Neural cell (in vitro differentiated cells): ENCODE measurements at regions not wholly inside any gene's neighbourhood (a gene's known extent, or its start where the extent isn't known, plus 50 kb on each side); places are given as distances from the start of the nearest gene placed in this dataset.

Experiments used
- EP300 ChIP-seq: fragments of 450-650 bp; conservative IDR thresholded peaks from 2 replicates; pipeline ENCODE4 v1.6.1; 2014; ENCODE audit warnings: antibody characterized with exemption, mild to moderate bottlenecking, moderate library complexity; ENCODE audit not compliant: poor library complexity, severe bottlenecking
- EZH2 ChIP-seq: fragments of 200-600, 300-800 bp; shearing (Covaris generic), sonication (generic); IDR thresholded peaks from 2 replicates; pipeline ENCODE4 v1.6.1; 2014; ENCODE audit warnings: antibody characterized with exemption, low read length, borderline replicate concordance, mild to moderate bottlenecking; ENCODE audit not compliant: insufficient read depth, poor library complexity, severe bottlenecking
- POLR2AphosphoS5 ChIP-seq: IDR thresholded peaks from 2 replicates; pipeline ENCODE4 v1.6.1; 2012
- RAD21 ChIP-seq: fragments of 450-650 bp; conservative IDR thresholded peaks from 2 replicates; pipeline ENCODE4 v1.6.1; 2014; ENCODE audit warnings: antibody characterized with exemption, mild to moderate bottlenecking, moderate library complexity
- TAF1 ChIP-seq: IDR thresholded peaks from 2 replicates; pipeline ENCODE4 v1.6.1; 2012; ENCODE audit warnings: low read depth
- TF ChIP-seq, protein P1 (sequence below): fragments of 450-650 bp; IDR thresholded peaks from 2 replicates; pipeline ENCODE4 v1.5.1; 2014; ENCODE audit warnings: antibody characterized with exemption, mild to moderate bottlenecking, moderate library complexity; ENCODE audit not compliant: poor library complexity, severe bottlenecking
- TF ChIP-seq, protein P2 (sequence below): IDR thresholded peaks from 2 replicates; pipeline ENCODE4 v1.6.1; 2012; ENCODE audit warnings: borderline replicate concordance

DNA sequence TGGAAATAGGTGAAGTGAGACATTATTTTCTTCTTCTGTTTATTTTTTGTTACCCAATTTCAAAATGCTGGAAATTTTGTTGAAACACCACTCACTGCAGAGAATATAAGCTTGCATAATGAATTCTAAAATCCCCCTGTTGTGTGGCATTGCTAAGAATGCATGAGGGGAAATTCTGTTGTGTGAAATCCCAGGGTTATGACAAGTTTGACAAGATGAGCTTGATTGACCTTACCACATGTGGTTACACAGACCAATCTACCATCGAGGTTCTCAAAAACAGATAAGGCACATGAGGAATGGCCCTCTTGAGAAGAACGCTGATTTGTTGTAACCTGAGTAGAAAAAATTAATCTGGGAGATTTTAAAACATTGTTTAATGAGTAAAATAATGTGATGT lies 261.6 kb upstream of the MMADHC start:
- TF ChIP-seq EZH2 (no peak), EP300 (no peak), TAF1 (no peak), POLR2AphosphoS5 (no peak), RAD21 (no peak)
- TF ChIP-seq, protein P1, sequence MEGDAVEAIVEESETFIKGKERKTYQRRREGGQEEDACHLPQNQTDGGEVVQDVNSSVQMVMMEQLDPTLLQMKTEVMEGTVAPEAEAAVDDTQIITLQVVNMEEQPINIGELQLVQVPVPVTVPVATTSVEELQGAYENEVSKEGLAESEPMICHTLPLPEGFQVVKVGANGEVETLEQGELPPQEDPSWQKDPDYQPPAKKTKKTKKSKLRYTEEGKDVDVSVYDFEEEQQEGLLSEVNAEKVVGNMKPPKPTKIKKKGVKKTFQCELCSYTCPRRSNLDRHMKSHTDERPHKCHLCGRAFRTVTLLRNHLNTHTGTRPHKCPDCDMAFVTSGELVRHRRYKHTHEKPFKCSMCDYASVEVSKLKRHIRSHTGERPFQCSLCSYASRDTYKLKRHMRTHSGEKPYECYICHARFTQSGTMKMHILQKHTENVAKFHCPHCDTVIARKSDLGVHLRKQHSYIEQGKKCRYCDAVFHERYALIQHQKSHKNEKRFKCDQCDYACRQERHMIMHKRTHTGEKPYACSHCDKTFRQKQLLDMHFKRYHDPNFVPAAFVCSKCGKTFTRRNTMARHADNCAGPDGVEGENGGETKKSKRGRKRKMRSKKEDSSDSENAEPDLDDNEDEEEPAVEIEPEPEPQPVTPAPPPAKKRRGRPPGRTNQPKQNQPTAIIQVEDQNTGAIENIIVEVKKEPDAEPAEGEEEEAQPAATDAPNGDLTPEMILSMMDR, result no peak
- TF ChIP-seq, protein P2, sequence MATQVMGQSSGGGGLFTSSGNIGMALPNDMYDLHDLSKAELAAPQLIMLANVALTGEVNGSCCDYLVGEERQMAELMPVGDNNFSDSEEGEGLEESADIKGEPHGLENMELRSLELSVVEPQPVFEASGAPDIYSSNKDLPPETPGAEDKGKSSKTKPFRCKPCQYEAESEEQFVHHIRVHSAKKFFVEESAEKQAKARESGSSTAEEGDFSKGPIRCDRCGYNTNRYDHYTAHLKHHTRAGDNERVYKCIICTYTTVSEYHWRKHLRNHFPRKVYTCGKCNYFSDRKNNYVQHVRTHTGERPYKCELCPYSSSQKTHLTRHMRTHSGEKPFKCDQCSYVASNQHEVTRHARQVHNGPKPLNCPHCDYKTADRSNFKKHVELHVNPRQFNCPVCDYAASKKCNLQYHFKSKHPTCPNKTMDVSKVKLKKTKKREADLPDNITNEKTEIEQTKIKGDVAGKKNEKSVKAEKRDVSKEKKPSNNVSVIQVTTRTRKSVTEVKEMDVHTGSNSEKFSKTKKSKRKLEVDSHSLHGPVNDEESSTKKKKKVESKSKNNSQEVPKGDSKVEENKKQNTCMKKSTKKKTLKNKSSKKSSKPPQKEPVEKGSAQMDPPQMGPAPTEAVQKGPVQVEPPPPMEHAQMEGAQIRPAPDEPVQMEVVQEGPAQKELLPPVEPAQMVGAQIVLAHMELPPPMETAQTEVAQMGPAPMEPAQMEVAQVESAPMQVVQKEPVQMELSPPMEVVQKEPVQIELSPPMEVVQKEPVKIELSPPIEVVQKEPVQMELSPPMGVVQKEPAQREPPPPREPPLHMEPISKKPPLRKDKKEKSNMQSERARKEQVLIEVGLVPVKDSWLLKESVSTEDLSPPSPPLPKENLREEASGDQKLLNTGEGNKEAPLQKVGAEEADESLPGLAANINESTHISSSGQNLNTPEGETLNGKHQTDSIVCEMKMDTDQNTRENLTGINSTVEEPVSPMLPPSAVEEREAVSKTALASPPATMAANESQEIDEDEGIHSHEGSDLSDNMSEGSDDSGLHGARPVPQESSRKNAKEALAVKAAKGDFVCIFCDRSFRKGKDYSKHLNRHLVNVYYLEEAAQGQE, result no peak
